ENCODE measurements at regions not wholly inside any gene's neighbourhood (a gene's known extent, or its start where the extent isn't known, plus 50 kb on each side); places are given as distances from the start of the nearest gene placed in this dataset.

- no peaks in the 10 kb centered on the region for H3K9me3 Mint-ChIP-seq
Measured at GRCh38 chr22:47275605-47276449, 513.4 kb downstream of the TBC1D22A start.

GRCh38 chr22:47274196-47274595, 511.7 kb downstream of the TBC1D22A start:
- DNase-seq = peak in 1 of 10 donors; percentile 22
- POLR2A ChIA-PET = no interaction called here

More at GRCh38 chr22:47275605-47276449, 513.4 kb downstream of the TBC1D22A start:
- DNase-seq (peak in 1 of 10 donors; percentile 45), ATAC-seq (no peak)
- H3K4me3 Mint-ChIP-seq = no peak overlapping the region
- POLR2A ChIA-PET = no interaction called here
- H3K27me3 Mint-ChIP-seq = peaks cover 2 to 28% (median 9%) of the 10 kb centered on the region in 5 donors
- no peaks in the 10 kb centered on the region for H3K4me1 Mint-ChIP-seq
- H3K27ac Mint-ChIP-seq = peak overlapping the region in 1 of 10 donors; percentile 28
- no peaks in the 10 kb centered on the region for H3K36me3 Mint-ChIP-seq

GRCh38 chr22:47270463-47271135, 508.1 kb downstream of the TBC1D22A start:
- ATAC-seq = no peak
- Mint-ChIP-seq H3K27me3 (peaks cover 0 to 9% (median 0%) of the 10 kb centered on the region in 5 donors), H3K4me3 (no peak overlapping the region), H3K27ac (no peak overlapping the region), H3K9me3 (no peaks in the 10 kb centered on the region), H3K36me3 (no peaks in the 10 kb centered on the region), H3K4me1 (no peaks in the 10 kb centered on the region)
- POLR2A ChIA-PET = no interaction called here
- no peak for DNase-seq

More at GRCh38 chr22:47274196-47274595, 511.7 kb downstream of the TBC1D22A start:
- no peaks in the 10 kb centered on the region for H3K9me3 Mint-ChIP-seq
- H3K4me3 Mint-ChIP-seq = no peak overlapping the region
- no peak overlapping the region for H3K27ac Mint-ChIP-seq
- H3K36me3 Mint-ChIP-seq = no peaks in the 10 kb centered on the region
- H3K4me1 Mint-ChIP-seq = no peaks in the 10 kb centered on the region
- H3K27me3 Mint-ChIP-seq = peaks cover 2 to 28% (median 8%) of the 10 kb centered on the region in 5 donors
- ATAC-seq = no peak

GRCh38 chr22:47269516-47270088, 507.2 kb downstream of the TBC1D22A start:
- POLR2A ChIA-PET = no interaction called here
- H3K27me3 Mint-ChIP-seq = peaks cover 0 to 9% (median 0%) of the 10 kb centered on the region in 5 donors
- DNase-seq (no peak), ATAC-seq (no peak)
- H3K27ac Mint-ChIP-seq = peak overlapping the region in 2 of 10 donors; percentile 53 to 60
- H3K4me3 Mint-ChIP-seq = no peak overlapping the region
- H3K4me1 Mint-ChIP-seq = no peaks in the 10 kb centered on the region
- no peaks in the 10 kb centered on the region for H3K36me3 Mint-ChIP-seq
- H3K9me3 Mint-ChIP-seq = no peaks in the 10 kb centered on the region

- peaks cover 0 to 9% (median 2%) of the 10 kb centered on the region in 5 donors for H3K27me3 Mint-ChIP-seq
- no peak for ATAC-seq
- H3K9me3 Mint-ChIP-seq = no peaks in the 10 kb centered on the region
- no peak for DNase-seq
- POLR2A ChIA-PET = no interaction called here
- no peak overlapping the region for H3K4me3 Mint-ChIP-seq
- H3K27ac Mint-ChIP-seq = no peak overlapping the region
- no peaks in the 10 kb centered on the region for H3K36me3 Mint-ChIP-seq
- no peaks in the 10 kb centered on the region for H3K4me1 Mint-ChIP-seq
Measured at GRCh38 chr22:47267513-47268282, 505.2 kb downstream of the TBC1D22A start.

GRCh38 chr22:47266329-47266728, 503.9 kb downstream of the TBC1D22A start:
- Mint-ChIP-seq H3K4me1 (no peaks in the 10 kb centered on the region), H3K27me3 (peaks cover 0 to 9% (median 2%) of the 10 kb centered on the region in 5 donors), H3K27ac (no peak overlapping the region), H3K9me3 (peaks cover 0 to 2% (median 0%) of the 10 kb centered on the region in 9 donors), H3K36me3 (no peaks in the 10 kb centered on the region), H3K4me3 (no peak overlapping the region)
- ATAC-seq (no peak), DNase-seq (no peak)
- POLR2A ChIA-PET = no interaction called here

- POLR2A ChIA-PET = no interaction called here
- DNase-seq = no peak
- no peak overlapping the region for H3K4me3 Mint-ChIP-seq
- no peaks in the 10 kb centered on the region for H3K36me3 Mint-ChIP-seq
- peaks cover 6 to 43% (median 21%) of the 10 kb centered on the region in 5 donors for H3K27me3 Mint-ChIP-seq
- peaks cover 0 to 4% (median 0%) of the 10 kb centered on the region in 9 donors for H3K9me3 Mint-ChIP-seq
- no peaks in the 10 kb centered on the region for H3K4me1 Mint-ChIP-seq
- H3K27ac Mint-ChIP-seq = no peak overlapping the region
- ATAC-seq = no peak
Measured at GRCh38 chr22:47260551-47260950, 498.1 kb downstream of the TBC1D22A start.

- POLR2A ChIA-PET = no interaction called here
- ATAC-seq = no peak
- H3K9me3 Mint-ChIP-seq = peaks cover 0 to 4% (median 0%) of the 10 kb centered on the region in 9 donors
Measured at GRCh38 chr22:47259990-47260389, 497.5 kb downstream of the TBC1D22A start.

GRCh38 chr22:47259049-47259448, 496.6 kb downstream of the TBC1D22A start:
- H3K9me3 Mint-ChIP-seq = peaks cover 0 to 4% (median 0%) of the 10 kb centered on the region in 9 donors
- no peaks in the 10 kb centered on the region for H3K36me3 Mint-ChIP-seq
- peaks cover 6 to 43% (median 21%) of the 10 kb centered on the region in 5 donors for H3K27me3 Mint-ChIP-seq
- no peaks in the 10 kb centered on the region for H3K4me1 Mint-ChIP-seq
- DNase-seq (no peak), ATAC-seq (no peak)
- H3K27ac Mint-ChIP-seq = no peak overlapping the region
- H3K4me3 Mint-ChIP-seq = no peak overlapping the region
- POLR2A ChIA-PET = no interaction called here

More at GRCh38 chr22:47259990-47260389, 497.5 kb downstream of the TBC1D22A start:
- Mint-ChIP-seq H3K4me3 (no peak overlapping the region), H3K27me3 (peaks cover 6 to 43% (median 21%) of the 10 kb centered on the region in 5 donors), H3K36me3 (no peaks in the 10 kb centered on the region), H3K27ac (no peak overlapping the region), H3K4me1 (no peaks in the 10 kb centered on the region)
- DNase-seq = no peak

- H3K4me3 Mint-ChIP-seq = no peak overlapping the region
- no peak for DNase-seq
- peaks cover 6 to 43% (median 18%) of the 10 kb centered on the region in 5 donors for H3K27me3 Mint-ChIP-seq
- POLR2A ChIA-PET = no interaction called here
- no peaks in the 10 kb centered on the region for H3K4me1 Mint-ChIP-seq
- no peak overlapping the region for H3K27ac Mint-ChIP-seq
- no peak for ATAC-seq
- H3K9me3 Mint-ChIP-seq = peaks cover 0 to 4% (median 0%) of the 10 kb centered on the region in 9 donors
- no peaks in the 10 kb centered on the region for H3K36me3 Mint-ChIP-seq
Measured at GRCh38 chr22:47257976-47258375, 495.5 kb downstream of the TBC1D22A start.

- no peak for DNase-seq
- H3K4me1 Mint-ChIP-seq = no peaks in the 10 kb centered on the region
- no peak overlapping the region for H3K27ac Mint-ChIP-seq
- POLR2A ChIA-PET = no interaction called here
- ATAC-seq = no peak
- H3K27me3 Mint-ChIP-seq = peaks cover 6 to 43% (median 18%) of the 10 kb centered on the region in 5 donors
- peaks cover 0 to 4% (median 0%) of the 10 kb centered on the region in 9 donors for H3K9me3 Mint-ChIP-seq
- no peak overlapping the region for H3K4me3 Mint-ChIP-seq
- H3K36me3 Mint-ChIP-seq = no peaks in the 10 kb centered on the region
Measured at GRCh38 chr22:47257566-47257965, 495.1 kb downstream of the TBC1D22A start.

GRCh38 chr22:47251911-47252310, 489.5 kb downstream of the TBC1D22A start:
- DNase-seq (no peak), ATAC-seq (no peak)
- POLR2A ChIA-PET = no interaction called here
- no peaks in the 10 kb centered on the region for H3K36me3 Mint-ChIP-seq
- H3K9me3 Mint-ChIP-seq = no peaks in the 10 kb centered on the region
- H3K4me3 Mint-ChIP-seq = no peak overlapping the region
- H3K27ac Mint-ChIP-seq = no peak overlapping the region
- no peaks in the 10 kb centered on the region for H3K4me1 Mint-ChIP-seq
- peaks cover 4 to 43% (median 27%) of the 10 kb centered on the region in 5 donors for H3K27me3 Mint-ChIP-seq

All from naive thymus-derived CD8-positive, alpha-beta T cell (primary cell).